GM10266 (cell line): ENCODE measurements at regions not wholly inside any gene's neighbourhood (a gene's known extent, or its start where the extent isn't known, plus 50 kb on each side); places are given as distances from the start of the nearest gene placed in this dataset.

Experiments
- DNase-seq: peaks from one replicate; pipeline ENCODE4 v3.0.0; 2012; ENCODE audit errors: extremely low spot score
- TF ChIP-seq, protein P1 (sequence below): IDR thresholded peaks from 2 replicates; pipeline ENCODE4 v1.5.1; 2012; ENCODE audit warnings: mild to moderate bottlenecking, low read depth; ENCODE audit not compliant: control insufficient read depth, insufficient read depth; ENCODE audit errors: missing control alignments

DNA sequence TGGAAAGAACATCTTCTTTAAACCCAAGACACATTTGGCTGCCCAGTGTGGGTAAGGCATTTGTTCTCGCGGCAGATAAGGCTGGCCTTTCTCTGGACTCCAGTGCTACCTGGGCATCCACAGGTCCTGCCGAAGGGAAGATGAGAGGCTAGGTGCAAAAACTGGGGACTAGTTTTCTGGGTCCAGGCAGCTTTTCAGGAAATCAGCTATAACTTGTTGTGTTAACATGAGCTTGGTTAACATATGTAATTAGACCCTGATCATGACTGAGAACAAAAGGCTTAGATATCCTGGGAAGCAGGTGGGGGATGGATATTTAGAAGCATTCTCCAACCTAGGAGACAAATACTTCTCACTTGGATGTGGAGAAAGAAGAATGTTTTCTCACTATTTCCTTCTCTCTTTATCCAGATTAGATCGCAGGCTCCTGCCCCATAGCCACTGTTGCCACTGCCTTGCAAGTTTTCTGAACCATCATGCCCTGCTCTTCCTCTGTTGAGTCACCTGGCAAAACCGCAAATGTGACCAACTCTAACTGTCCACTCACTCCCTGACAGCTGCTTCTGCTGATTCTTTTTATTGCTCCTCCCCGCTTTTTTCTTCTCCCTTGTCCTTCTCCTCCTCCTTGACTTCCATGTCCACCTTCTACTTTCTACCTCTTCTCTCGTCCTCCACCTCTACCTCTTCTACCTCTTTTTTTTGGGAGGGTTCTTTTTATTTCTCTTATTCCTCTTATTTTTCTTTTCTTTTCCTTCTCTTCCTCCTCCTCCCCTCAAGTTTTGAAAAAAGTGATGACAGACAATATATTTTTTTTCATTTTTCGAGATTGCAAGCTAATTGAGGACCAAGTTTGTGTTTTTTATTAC is 258.1 kb downstream of the UTRN start:
- no peak for DNase-seq
- TF ChIP-seq, protein P1, sequence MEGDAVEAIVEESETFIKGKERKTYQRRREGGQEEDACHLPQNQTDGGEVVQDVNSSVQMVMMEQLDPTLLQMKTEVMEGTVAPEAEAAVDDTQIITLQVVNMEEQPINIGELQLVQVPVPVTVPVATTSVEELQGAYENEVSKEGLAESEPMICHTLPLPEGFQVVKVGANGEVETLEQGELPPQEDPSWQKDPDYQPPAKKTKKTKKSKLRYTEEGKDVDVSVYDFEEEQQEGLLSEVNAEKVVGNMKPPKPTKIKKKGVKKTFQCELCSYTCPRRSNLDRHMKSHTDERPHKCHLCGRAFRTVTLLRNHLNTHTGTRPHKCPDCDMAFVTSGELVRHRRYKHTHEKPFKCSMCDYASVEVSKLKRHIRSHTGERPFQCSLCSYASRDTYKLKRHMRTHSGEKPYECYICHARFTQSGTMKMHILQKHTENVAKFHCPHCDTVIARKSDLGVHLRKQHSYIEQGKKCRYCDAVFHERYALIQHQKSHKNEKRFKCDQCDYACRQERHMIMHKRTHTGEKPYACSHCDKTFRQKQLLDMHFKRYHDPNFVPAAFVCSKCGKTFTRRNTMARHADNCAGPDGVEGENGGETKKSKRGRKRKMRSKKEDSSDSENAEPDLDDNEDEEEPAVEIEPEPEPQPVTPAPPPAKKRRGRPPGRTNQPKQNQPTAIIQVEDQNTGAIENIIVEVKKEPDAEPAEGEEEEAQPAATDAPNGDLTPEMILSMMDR = no peak

DNA sequence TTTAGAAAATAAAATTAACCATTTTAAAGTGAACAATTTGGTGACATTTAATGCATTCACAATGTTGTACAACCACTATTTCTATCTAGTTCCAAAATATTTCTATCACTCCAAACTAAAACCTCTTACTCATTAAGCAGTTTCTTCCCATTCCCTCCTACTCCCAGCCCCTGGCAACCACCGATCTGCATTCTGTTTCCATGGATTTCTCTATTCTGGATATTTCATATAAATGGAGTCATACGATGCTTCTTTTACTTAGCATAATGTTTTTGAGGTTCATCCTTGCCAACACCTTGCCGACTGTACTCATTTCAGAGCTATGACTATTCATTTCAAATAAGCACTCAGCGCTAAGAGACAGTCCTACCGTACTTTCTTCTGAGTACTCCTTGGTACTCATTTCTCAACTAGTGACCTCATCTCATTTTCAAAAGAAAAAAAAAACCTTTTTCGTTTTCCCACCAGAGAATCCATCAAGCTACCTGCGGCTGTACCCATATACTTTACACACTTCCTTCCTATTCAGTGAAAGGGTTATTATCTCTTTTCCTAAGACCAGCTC is 259.2 kb downstream of the UTRN start:
- DNase-seq = no peak
- TF ChIP-seq, protein P1 = no peak

DNA sequence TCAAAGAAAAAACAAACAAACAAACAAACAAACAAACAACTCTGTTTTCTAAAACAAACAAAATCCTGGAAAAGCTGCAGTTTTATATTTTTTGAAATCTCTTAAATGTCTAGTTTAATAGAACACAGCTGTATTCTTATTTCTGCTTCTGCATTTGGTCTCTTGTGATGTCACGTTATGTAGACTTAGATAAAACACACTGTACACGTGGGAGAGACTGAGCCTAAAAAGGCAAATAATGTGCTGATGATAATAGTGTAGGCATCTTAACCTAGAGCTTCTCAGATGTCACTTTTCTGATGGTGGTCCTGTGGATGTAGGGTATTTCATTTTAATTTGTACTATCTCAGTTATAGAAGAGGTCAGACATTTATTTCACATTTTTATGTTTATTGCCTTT is 261.7 kb downstream of the UTRN start:
- DNase-seq = no peak
- TF ChIP-seq, protein P1 = no peak

DNA sequence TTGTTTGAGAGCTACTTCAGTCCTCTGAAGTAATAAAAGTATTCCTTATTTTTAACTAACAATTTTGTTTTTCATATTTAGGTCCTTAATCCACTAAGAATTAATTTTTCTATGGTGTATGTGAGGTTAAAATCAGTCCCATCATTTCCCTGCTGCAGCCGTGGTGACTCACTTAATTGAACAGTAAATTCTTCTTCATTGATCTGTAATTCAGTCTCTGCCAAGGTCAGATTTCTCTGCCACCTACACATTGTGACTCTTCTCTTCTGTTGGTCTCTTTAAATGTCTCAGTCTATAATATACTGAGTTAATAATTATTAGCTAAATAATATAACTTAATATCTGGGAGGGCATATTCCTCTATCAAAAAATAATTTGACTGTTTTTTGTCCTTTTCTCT is 262.3 kb downstream of the UTRN start:
- TF ChIP-seq, protein P1 = no peak
- no peak for DNase-seq

DNA sequence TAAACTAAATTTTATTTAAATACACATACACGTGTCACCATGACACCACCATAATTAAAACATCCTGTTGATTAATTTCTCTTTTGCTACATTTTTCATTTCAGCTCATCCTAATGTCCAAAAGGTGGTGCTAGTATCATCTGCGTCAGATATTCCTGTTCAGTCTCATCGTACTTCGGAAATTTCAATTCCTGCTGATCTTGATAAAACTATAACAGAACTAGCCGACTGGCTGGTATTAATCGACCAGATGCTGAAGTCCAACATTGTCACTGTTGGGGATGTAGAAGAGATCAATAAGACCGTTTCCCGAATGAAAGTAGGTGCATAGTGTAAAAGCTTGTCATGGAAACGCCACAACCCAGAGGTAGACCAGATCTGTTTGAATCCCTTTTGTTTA is 263.4 kb downstream of the UTRN start:
- TF ChIP-seq, protein P1 = no peak
- no peak for DNase-seq

DNA sequence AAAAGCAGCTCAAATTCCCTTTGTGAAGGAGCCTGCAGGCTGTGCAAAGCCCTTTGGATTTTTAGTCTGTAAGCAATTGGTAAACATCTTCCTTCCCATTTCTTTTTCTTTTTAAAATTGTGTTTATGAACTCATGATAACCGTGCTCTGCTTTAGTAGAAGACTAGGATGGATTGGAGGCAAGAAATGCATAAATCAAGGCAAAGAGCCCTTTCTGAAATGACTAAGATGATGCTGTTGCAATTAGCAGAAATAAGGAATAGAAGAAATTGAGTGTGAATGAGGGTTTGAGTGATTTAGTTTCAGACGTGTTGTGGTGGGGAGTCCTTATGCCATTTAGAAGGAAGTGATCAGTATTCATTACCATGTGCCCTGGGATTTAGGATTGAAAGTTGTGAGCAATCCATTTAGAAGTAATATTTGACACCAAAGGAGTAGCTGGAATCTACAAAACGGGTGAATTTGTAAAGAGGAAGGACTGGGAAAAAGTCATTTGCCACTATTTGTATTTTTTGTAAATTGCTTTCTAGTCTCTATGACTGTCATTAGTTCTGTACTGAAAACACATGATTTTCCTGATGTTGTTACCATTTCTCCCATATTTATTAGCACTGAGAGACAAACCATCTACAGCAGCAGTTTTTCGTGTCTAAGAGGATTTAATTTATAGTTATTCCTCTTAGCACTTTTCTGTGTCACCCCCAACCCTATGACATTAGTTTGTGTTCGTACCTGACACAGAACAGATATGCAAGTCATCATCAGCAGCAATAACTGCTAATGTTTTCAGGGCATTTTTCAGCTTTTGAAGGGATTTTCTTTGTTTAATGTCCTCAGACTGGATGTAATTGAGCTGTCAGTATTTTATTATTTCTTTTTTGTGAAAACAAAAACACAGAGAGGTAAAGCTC is 265.0 kb downstream of the UTRN start:
- no peak for DNase-seq
- TF ChIP-seq, protein P1 = no peak
